ENCODE measurements at regions not wholly inside any gene's neighbourhood (a gene's known extent, or its start where the extent isn't known, plus 50 kb on each side); places are given as distances from the start of the nearest gene placed in this dataset.

DNA sequence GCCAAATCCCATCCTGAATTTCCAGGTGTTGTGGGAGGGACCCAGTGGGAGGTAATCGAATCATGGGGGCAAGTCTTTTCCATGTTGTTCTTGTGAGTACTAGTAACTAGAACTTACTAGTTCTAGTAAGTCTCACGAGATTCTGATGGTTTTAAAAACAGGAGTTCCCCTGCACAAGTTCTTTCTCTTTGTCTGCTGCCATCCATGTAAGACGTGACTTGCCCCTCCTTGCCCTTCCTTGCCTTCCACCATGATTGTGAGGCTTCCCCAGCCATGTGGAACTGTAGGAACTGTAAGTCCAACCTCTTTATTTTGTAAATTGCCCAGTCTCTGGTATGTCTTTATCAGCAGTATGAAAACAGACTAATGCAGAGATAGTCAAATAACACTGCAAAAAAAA, 122.7 kb upstream of the BEND6 start:
- TF ChIP-seq, protein P1, sequence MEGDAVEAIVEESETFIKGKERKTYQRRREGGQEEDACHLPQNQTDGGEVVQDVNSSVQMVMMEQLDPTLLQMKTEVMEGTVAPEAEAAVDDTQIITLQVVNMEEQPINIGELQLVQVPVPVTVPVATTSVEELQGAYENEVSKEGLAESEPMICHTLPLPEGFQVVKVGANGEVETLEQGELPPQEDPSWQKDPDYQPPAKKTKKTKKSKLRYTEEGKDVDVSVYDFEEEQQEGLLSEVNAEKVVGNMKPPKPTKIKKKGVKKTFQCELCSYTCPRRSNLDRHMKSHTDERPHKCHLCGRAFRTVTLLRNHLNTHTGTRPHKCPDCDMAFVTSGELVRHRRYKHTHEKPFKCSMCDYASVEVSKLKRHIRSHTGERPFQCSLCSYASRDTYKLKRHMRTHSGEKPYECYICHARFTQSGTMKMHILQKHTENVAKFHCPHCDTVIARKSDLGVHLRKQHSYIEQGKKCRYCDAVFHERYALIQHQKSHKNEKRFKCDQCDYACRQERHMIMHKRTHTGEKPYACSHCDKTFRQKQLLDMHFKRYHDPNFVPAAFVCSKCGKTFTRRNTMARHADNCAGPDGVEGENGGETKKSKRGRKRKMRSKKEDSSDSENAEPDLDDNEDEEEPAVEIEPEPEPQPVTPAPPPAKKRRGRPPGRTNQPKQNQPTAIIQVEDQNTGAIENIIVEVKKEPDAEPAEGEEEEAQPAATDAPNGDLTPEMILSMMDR (IDR thresholded peaks at IDR 0.05): no peak
- no peak for TF ChIP-seq EZH2 (IDR thresholded peaks at IDR 0.05; ENCODE audit: borderline replicate concordance, insufficient read depth, low read depth, low read length, poor library complexity, severe bottlenecking)

Measured in B cell (primary cell).